GM12878 (cell line): ENCODE measurements at regions not wholly inside any gene's neighbourhood (a gene's known extent, or its start where the extent isn't known, plus 50 kb on each side); places are given as distances from the start of the nearest gene placed in this dataset.

Source experiments
- ATAC-seq: fragments of 200-7000 bp; cut with Tn5 transposase; 3 replicates; pipeline ENCODE4 v1.9.1; 2020; ENCODE audit warnings: mild to moderate bottlenecking, moderate library complexity
- BruUV-seq: library from RNA; stranded (reverse); fragments of 400-500 nt; replicated peaks from 2 replicates; lab custom pipeline; 2021; lab: Mats Ljungman, UMichigan
- CTCF ChIA-PET: fragments of 300-600 bp; sonication (Branson Sonifier 250); formaldehyde crosslinking; extraction: SDS; loops from one replicate; lab custom pipeline; 2021; ENCODE audit warnings: inconsistent platforms; lab: Yijun Ruan, JAX
- POLR2A ChIA-PET: fragments of 350-600 bp; formaldehyde crosslinking; extraction: SDS; loops from one replicate; lab custom pipeline; 2021; ENCODE audit warnings: inconsistent platforms; lab: Charles Lee
- RAD21 ChIA-PET: fragments of 300-600 bp; sonication (Branson Sonifier 250); formaldehyde crosslinking; loops from one replicate; lab custom pipeline; 2023; ENCODE audit warnings: antibody characterized with exemption; ENCODE audit not compliant: unreplicated experiment; lab: Charles Lee
- SMC1A ChIA-PET: fragments of 300-600 bp; sonication (Branson Sonifier 250); formaldehyde crosslinking; loops from one replicate; lab custom pipeline; 2023; ENCODE audit not compliant: unreplicated experiment, uncharacterized antibody; lab: Charles Lee
- DNase-seq: peaks from one replicate; pipeline ENCODE4 v3.0.0-alpha.2; 2011; ENCODE audit warnings: low read depth, low spot score
- FAIRE-seq: peaks from 3 replicates; lab custom pipeline; 2011; peaks lifted over from hg19 to GRCh38; lab: Jason Lieb, UNC
- H2AFZ ChIP-seq: 2 replicates; pipeline ENCODE4 v1.6.0; 2011; ENCODE audit warnings: low read depth, low read length, control low read depth; ENCODE audit not compliant: control insufficient read depth
- H3K27ac ChIP-seq: 2 replicates; pipeline ENCODE4 v1.5.1; 2011; ENCODE audit warnings: control low read depth; ENCODE audit not compliant: control insufficient read depth, insufficient read depth
- H3K27me3 ChIP-seq, 2 experiments: replicated peaks in 1 of 2; 2 replicates each; pipeline versions ENCODE4 v1.6.0 to v1.6.1; 2011; ENCODE audit warnings: low read length in 1 of 2; ENCODE audit not compliant: control insufficient read depth in 2 of 2, insufficient read depth in 2 of 2
- H3K36me3 ChIP-seq, 2 experiments: 2 replicates each; pipeline ENCODE4 v1.5.1; 2011; ENCODE audit warnings: low read length in 1 of 2; ENCODE audit not compliant: control insufficient read depth in 2 of 2, insufficient read depth in 2 of 2
- H3K4me1 ChIP-seq: 2 replicates; pipeline ENCODE4 v1.6.1; 2011; ENCODE audit warnings: mild to moderate bottlenecking, low read length, moderate library complexity, mixed read lengths; ENCODE audit not compliant: control insufficient read depth, insufficient read depth
- H3K4me2 ChIP-seq: 2 replicates; pipeline ENCODE4 v1.6.0; 2011; ENCODE audit warnings: control low read depth; ENCODE audit not compliant: control insufficient read depth, insufficient read depth
- H3K4me3 ChIP-seq: fragments of 200-600 bp; sonication (generic); 2 replicates; pipeline ENCODE4 v1.5.1; 2016
- H3K79me2 ChIP-seq: 2 replicates; pipeline ENCODE4 v1.6.0; 2011; ENCODE audit warnings: low read length; ENCODE audit not compliant: control insufficient read depth, insufficient read depth
- H3K9ac ChIP-seq: 2 replicates; pipeline ENCODE4 v1.8.0; 2011; ENCODE audit warnings: low read length, control low read depth, mixed read lengths; ENCODE audit not compliant: control insufficient read depth, insufficient read depth
- H3K9me3 ChIP-seq: replicated peaks from 3 replicates; pipeline ENCODE4 v1.5.1; 2011; ENCODE audit warnings: mild to moderate bottlenecking, low read length; ENCODE audit not compliant: control insufficient read depth, insufficient read depth
- H4K20me1 ChIP-seq: 2 replicates; pipeline ENCODE4 v1.6.0; 2011; ENCODE audit not compliant: control insufficient read depth, insufficient read depth
- BMI1 ChIP-seq: fragments of 450-650 bp; IDR thresholded peaks from 2 replicates; pipeline ENCODE4 v1.6.1; 2016; ENCODE audit warnings: mild to moderate bottlenecking, moderate library complexity, borderline replicate concordance
- CBX5 ChIP-seq: sonication (generic); IDR thresholded peaks from 2 replicates; pipeline ENCODE4 v1.6.1; 2016; ENCODE audit warnings: low read depth, moderate library complexity, mild to moderate bottlenecking, inconsistent platforms
- CEBPB ChIP-seq, 2 experiments: fragments of 150-350 bp in 1 of 2; IDR thresholded peaks; 2 replicates each; pipeline ENCODE4 v1.6.1; 2012 to 2014; ENCODE audit warnings: low read depth in 2 of 2, low read length in 2 of 2, borderline replicate concordance in 1 of 2, inconsistent platforms in 1 of 2
- ETV6 ChIP-seq, 2 experiments: fragments of 450-650 bp in 1 of 2; IDR thresholded peaks in 1 of 2; conservative IDR thresholded peaks in 1 of 2; 2 replicates each; pipeline ENCODE4 v1.6.1; 2014; ENCODE audit warnings: antibody characterized with exemption in 1 of 2, borderline replicate concordance in 1 of 2, low read depth in 1 of 2, mild to moderate bottlenecking in 1 of 2, moderate library complexity in 1 of 2
- GABPA ChIP-seq: IDR thresholded peaks from 2 replicates; pipeline ENCODE4 v1.6.1; 2014; ENCODE audit warnings: antibody characterized with exemption, low read depth, mild to moderate bottlenecking, inconsistent platforms
- KAT2A ChIP-seq: conservative IDR thresholded peaks from 2 replicates; pipeline ENCODE4 v1.6.1; 2011; ENCODE audit warnings: low read depth, low read length; ENCODE audit not compliant: control insufficient read depth
- LARP7 ChIP-seq: fragments of 450-650 bp; IDR thresholded peaks from 2 replicates; pipeline ENCODE4 v1.6.1; 2017; ENCODE audit warnings: mild to moderate bottlenecking
- NBN ChIP-seq: fragments of 450-650 bp; IDR thresholded peaks from 2 replicates; pipeline ENCODE4 v1.6.1; 2016
- RUNX3 ChIP-seq: IDR thresholded peaks from 2 replicates; pipeline ENCODE4 v1.6.1; 2012; ENCODE audit warnings: low read length, inconsistent platforms
- WGBS: methylation state at CpG from one replicate; pipeline ENCODE4 v1.1.6; 2016; ENCODE audit warnings: low lambda C conversion rate; ENCODE audit not compliant: insufficient replicate concordance, insufficient coverage; ENCODE audit errors: missing lambda C conversion rate; 5-methylcytosine and 5-hydroxymethylcytosine counted together
- in situ Hi-C: fragments of 300-500 bp; cut with MboI; formaldehyde crosslinking; loops from 9 replicates; pipeline ENCODE4 v1.14.3; 2018; ENCODE audit warnings: mixed read lengths
- intact Hi-C: fragments of 100-400 bp; cut with micrococcal nuclease; formaldehyde crosslinking; loops from one replicate; pipeline ENCODE4 v1.14.2; 2022; ENCODE audit not compliant: unreplicated experiment
- TF ChIP-seq, protein P1 (sequence below): fragments of 450-650 bp; IDR thresholded peaks from 2 replicates; pipeline ENCODE4 v1.6.1; 2014; ENCODE audit warnings: mild to moderate bottlenecking

DNA sequence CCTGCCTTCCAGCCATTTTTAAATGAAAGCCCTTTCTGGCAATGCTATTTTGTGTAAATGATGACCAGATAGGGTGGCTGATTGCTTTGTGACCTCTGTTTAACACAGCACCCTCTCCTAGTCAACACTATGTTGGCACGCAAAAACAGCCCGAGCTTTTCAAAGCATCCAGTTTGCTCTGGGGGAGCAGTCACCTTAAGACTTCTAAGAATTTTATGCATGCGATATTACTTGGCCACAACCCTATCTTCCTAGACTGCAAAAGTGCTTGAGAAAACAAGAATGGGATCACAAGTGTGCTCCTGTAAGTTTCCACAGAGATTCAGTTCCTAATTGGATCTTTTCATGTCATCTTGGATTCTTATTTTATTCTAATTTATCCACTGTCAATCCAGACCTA, 294.1 kb downstream of the ATPSCKMT start (continued):
- TF ChIP-seq KAT2A, result no peak
- TF ChIP-seq, protein P1, sequence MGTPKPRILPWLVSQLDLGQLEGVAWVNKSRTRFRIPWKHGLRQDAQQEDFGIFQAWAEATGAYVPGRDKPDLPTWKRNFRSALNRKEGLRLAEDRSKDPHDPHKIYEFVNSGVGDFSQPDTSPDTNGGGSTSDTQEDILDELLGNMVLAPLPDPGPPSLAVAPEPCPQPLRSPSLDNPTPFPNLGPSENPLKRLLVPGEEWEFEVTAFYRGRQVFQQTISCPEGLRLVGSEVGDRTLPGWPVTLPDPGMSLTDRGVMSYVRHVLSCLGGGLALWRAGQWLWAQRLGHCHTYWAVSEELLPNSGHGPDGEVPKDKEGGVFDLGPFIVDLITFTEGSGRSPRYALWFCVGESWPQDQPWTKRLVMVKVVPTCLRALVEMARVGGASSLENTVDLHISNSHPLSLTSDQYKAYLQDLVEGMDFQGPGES, result no peak
- TF ChIP-seq ETV6 (conservative IDR thresholded peaks at IDR 0.05 in 1 of 2, IDR thresholded peaks at IDR 0.05 in 1 of 2; ENCODE audit: borderline replicate concordance in 1 of 2, low read depth in 1 of 2), result no peak
- TF ChIP-seq BMI1, result no peak
- TF ChIP-seq LARP7, result no peak

DNA sequence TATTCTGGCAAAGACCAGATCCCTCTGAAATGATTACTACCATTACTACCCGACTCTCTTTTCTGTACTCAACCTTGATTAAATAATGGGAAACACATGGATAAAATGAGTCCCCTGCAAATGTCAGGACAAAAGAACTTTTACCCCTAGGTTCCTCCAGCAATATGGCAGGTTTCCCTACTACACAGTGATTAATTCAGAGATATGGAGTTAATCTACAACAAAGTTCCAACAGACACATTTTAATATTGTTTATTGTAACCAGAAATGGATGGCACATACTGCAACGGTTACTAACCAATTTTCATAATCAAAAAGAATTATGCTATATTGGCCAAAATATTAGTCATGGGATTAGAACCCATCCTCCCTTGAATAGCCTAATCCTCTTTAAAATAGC, 294.8 kb downstream of the ATPSCKMT start:
- SMC1A ChIA-PET, result interaction anchor here (0.7 kb wide), 1 partner anchor 12 kb away, joined by 3 read pairs; no protein-coding TSS in a partner anchor
- RAD21 ChIA-PET, result no interaction called here

More for the DNA sequence above, 294.8 kb downstream of the ATPSCKMT start:
- ATAC-seq (no peak), DNase-seq (no peak), FAIRE-seq (no peak)
- no TSS peak for BruUV-seq
- H3K4me3 ChIP-seq, result no peak overlapping the region
- H4K20me1 ChIP-seq, result no peaks in the 10 kb centered on the region
- no peaks in the 10 kb centered on the region for H3K4me1 ChIP-seq
- in situ Hi-C loops, result no loop called here
- TF ChIP-seq CEBPB (IDR thresholded peaks at IDR 0.05; ENCODE audit: borderline replicate concordance in 1 of 2, low read depth in 2 of 2, low read length in 2 of 2), result no peak
- TF ChIP-seq NBN, result no peak
- no peak for TF ChIP-seq RUNX3
- TF ChIP-seq GABPA, result no peak
- no peak for TF ChIP-seq CBX5
- no peaks in the 10 kb centered on the region for H3K27me3 ChIP-seq
- no peaks in the 10 kb centered on the region for H3K36me3 ChIP-seq
- CTCF ChIA-PET, result no interaction called here
- no peaks in the 10 kb centered on the region for H3K79me2 ChIP-seq
- no peak overlapping the region for H3K27ac ChIP-seq
- no peaks in the 10 kb centered on the region for H3K9me3 ChIP-seq
- H3K4me2 ChIP-seq, result no peak overlapping the region
- intact Hi-C loops, result no loop called here
- 40% methylated on average over 2 of the region's 2 CpGs for WGBS
- H3K9ac ChIP-seq, result no peak overlapping the region
- no peak overlapping the region for H2AFZ ChIP-seq
- POLR2A ChIA-PET, result no interaction called here
